AG04450 (cell line): ENCODE measurements at regions not wholly inside any gene's neighbourhood (a gene's known extent, or its start where the extent isn't known, plus 50 kb on each side); places are given as distances from the start of the nearest gene placed in this dataset.

ENCODE experiments used
- CTCF ChIA-PET: fragments of 300-600, 350-600 bp; formaldehyde crosslinking; extraction: SDS; loops from one replicate; lab custom pipeline; 2022; ENCODE audit warnings: antibody characterized with exemption, inconsistent platforms; lab: Charles Lee
- POLR2A ChIA-PET: fragments of 350-600 bp; formaldehyde crosslinking; extraction: SDS; loops from one replicate; lab custom pipeline; 2021; ENCODE audit warnings: antibody characterized with exemption, inconsistent platforms; lab: Yijun Ruan, JAX
- DNase-seq: peaks from one replicate; pipeline ENCODE4 v3.0.0-alpha.2; 2011; ENCODE audit warnings: low read depth, low spot score
- H3K27ac ChIP-seq: one replicate; pipeline ENCODE4 v1.5.1; 2012; ENCODE audit warnings: low read depth, low read length, control low read depth
- H3K27me3 ChIP-seq: one replicate; pipeline ENCODE4 v1.6.0; 2012; ENCODE audit warnings: low read length; ENCODE audit not compliant: control insufficient read depth, insufficient read depth
- H3K4me3 ChIP-seq: 2 replicates; pipeline ENCODE4 v1.5.1; 2011; ENCODE audit warnings: mild to moderate bottlenecking, low read depth, low read length, control low read depth
- H3K9me3 ChIP-seq: 2 replicates; pipeline ENCODE4 v1.5.1; 2012; ENCODE audit warnings: low read length; ENCODE audit not compliant: control insufficient read depth, insufficient read depth
- TF ChIP-seq, protein P1 (sequence below): IDR thresholded peaks from 2 replicates; pipeline ENCODE4 v1.5.1; 2011; ENCODE audit warnings: low read depth, low read length, control low read depth, inconsistent platforms

DNA sequence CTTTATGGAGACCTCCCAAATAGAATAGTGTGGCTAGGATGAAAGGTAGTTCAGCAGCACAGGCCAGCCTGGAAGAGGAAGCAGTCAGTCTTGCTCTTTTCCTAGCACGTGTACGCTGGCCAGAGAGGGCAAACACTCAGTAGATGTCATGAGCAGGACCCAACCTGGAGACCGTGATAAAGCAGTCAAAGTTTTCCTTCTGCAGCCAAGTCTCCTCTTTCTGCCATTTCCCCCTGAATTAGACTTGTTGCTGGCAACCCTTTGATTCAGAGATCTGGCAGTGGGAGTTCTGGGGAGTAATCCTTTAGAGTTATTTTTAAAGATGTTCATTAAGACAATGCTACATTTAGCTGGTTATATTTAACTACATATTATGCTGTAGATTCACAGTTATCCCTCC is 183.7 kb downstream of the EXOC5 start:
- CTCF ChIA-PET = no interaction called here
- TF ChIP-seq, protein P1, sequence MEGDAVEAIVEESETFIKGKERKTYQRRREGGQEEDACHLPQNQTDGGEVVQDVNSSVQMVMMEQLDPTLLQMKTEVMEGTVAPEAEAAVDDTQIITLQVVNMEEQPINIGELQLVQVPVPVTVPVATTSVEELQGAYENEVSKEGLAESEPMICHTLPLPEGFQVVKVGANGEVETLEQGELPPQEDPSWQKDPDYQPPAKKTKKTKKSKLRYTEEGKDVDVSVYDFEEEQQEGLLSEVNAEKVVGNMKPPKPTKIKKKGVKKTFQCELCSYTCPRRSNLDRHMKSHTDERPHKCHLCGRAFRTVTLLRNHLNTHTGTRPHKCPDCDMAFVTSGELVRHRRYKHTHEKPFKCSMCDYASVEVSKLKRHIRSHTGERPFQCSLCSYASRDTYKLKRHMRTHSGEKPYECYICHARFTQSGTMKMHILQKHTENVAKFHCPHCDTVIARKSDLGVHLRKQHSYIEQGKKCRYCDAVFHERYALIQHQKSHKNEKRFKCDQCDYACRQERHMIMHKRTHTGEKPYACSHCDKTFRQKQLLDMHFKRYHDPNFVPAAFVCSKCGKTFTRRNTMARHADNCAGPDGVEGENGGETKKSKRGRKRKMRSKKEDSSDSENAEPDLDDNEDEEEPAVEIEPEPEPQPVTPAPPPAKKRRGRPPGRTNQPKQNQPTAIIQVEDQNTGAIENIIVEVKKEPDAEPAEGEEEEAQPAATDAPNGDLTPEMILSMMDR = no peak
- Histone ChIP-seq H3K9me3 (no peaks in the 10 kb centered on the region), H3K27ac (no peak overlapping the region), H3K4me3 (no peak overlapping the region), H3K27me3 (no peaks in the 10 kb centered on the region)
- POLR2A ChIA-PET = no interaction called here
- no peak for DNase-seq

DNA sequence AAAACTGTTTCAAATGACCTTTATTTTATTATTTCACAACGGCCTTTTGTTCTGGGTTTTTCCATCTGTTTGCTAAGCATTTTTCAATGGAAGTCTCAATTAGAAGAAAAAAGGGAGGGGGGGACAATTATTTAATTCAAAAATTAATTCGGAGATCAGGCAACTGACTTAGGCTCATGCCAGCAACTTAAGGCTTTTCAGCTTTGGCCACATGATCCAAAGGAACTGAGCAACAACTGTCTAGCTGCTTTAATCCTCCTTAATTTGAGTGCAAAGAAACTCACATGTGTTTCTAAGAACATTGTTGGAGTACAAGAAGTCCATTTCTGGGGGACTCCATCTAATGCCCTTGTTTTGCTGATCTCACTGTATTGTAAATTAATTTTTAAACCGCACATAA is 188.0 kb downstream of the EXOC5 start:
- TF ChIP-seq, protein P1 = no peak
- ChIA-PET CTCF (no interaction called here), POLR2A (no interaction called here)
- H3K9me3 ChIP-seq = no peaks in the 10 kb centered on the region
- H3K4me3 ChIP-seq = no peak overlapping the region
- H3K27ac ChIP-seq = no peak overlapping the region
- H3K27me3 ChIP-seq = no peaks in the 10 kb centered on the region
- DNase-seq = no peak

DNA sequence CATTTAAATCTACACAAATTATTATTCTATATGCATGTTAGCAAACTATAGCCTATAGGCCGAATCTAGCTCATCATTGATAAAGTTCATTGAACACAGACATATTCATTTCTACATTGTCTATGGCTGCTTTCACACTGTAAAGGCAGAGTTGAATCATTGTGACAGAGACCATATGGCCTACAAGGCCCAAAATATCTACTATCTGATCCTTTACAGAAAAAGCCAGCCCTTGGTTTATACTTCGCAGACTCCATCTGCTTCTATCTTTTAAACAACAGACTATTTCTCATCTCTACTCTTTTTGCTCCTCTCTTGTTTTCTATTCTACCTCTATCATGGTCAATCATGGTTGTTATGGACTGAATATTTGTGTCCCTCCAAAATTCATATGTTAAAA is 190.7 kb downstream of the EXOC5 start:
- POLR2A ChIA-PET = no interaction called here
- no peak overlapping the region for H3K27ac ChIP-seq
- no peaks in the 10 kb centered on the region for H3K9me3 ChIP-seq
- H3K4me3 ChIP-seq = no peak overlapping the region
- CTCF ChIA-PET = no interaction called here
- no peaks in the 10 kb centered on the region for H3K27me3 ChIP-seq
- no peak for DNase-seq
- TF ChIP-seq, protein P1 = no peak

DNA sequence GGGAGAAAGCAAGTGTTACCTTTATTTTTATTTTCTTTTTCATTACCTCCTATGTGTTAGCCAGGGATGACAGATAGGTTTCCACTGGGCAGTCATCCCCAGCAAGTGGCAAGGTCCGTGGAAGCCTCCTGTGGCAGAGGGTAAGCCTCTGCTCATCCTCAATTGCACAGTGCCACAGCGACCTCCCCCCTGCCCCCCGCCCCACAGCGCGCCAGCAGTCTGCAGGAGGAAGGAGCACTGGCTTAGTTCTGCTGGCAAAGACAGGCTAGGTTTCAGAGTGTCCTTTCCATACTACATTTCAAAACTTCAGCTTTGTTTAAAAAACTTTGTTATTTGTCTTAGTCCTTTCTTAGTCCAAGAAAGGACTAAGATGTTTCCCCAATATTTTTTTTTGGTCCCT is 194.7 kb downstream of the EXOC5 start:
- TF ChIP-seq, protein P1 = no peak

DNA sequence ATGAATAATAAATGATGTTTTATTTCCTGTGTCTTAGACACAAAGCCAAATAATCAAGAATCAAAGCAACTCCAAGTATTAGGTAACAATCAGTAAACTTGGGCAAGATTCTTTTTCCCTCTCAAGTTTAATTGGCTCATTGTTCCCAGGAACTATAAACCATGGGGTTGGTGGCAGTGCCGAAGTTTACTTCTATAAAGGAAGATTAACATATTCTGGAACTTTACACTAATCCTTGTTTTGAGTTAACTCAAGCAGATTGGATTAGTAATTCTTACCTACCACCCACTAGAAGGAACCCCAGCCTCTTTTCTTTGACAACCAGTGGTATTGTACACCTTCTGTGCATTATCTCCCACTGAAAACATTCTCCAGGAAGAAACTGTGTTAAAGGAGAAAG is 197.1 kb downstream of the EXOC5 start:
- Histone ChIP-seq H3K27ac (no peak overlapping the region), H3K9me3 (no peaks in the 10 kb centered on the region), H3K27me3 (no peaks in the 10 kb centered on the region), H3K4me3 (no peak overlapping the region)
- POLR2A ChIA-PET = no interaction called here
- no peak for DNase-seq
- TF ChIP-seq, protein P1 = no peak
- CTCF ChIA-PET = no interaction called here

More for the DNA sequence above, 194.7 kb downstream of the EXOC5 start:
- POLR2A ChIA-PET = no interaction called here
- Histone ChIP-seq H3K9me3 (no peaks in the 10 kb centered on the region), H3K27me3 (no peaks in the 10 kb centered on the region), H3K4me3 (no peak overlapping the region), H3K27ac (no peak overlapping the region)
- CTCF ChIA-PET = no interaction called here
- no peak for DNase-seq
